LNCAP (cell line): ENCODE measurements at regions not wholly inside any gene's neighbourhood (a gene's known extent, or its start where the extent isn't known, plus 50 kb on each side); places are given as distances from the start of the nearest gene placed in this dataset.

Source experiments
- CTCF ChIP-seq: fragments of 450-650 bp; IDR thresholded peaks from 2 replicates; pipeline ENCODE4 v1.5.1; 2017; ENCODE audit warnings: mild to moderate bottlenecking

- TF ChIP-seq CTCF: no peak
These were observed 860.6 kb upstream of the ZEB2 start for GRCh38 chr2:145380436-145381017.

GRCh38 chr2:145379934-145380333 is 860.0 kb upstream of the ZEB2 start:
- TF ChIP-seq CTCF: no peak

- TF ChIP-seq CTCF: no peak
These were observed 854.2 kb upstream of the ZEB2 start for GRCh38 chr2:145374165-145374564.

- TF ChIP-seq CTCF: no peak
These were observed 846.4 kb upstream of the ZEB2 start for GRCh38 chr2:145366341-145366740.

GRCh38 chr2:145360129-145360790 is 840.3 kb upstream of the ZEB2 start:
- TF ChIP-seq CTCF: no peak

- no peak for TF ChIP-seq CTCF
These were observed 839.6 kb upstream of the ZEB2 start for GRCh38 chr2:145359561-145359960.

GRCh38 chr2:145356056-145356455 is 836.1 kb upstream of the ZEB2 start:
- TF ChIP-seq CTCF: no peak
